ENCODE measurements at regions not wholly inside any gene's neighbourhood (a gene's known extent, or its start where the extent isn't known, plus 50 kb on each side); places are given as distances from the start of the nearest gene placed in this dataset.
"Not testable (repeated sequence)": the region's sequence is repeated elsewhere in the genome, so short reads cannot be mapped to it uniquely, and the experiment has no call there.

DNA sequence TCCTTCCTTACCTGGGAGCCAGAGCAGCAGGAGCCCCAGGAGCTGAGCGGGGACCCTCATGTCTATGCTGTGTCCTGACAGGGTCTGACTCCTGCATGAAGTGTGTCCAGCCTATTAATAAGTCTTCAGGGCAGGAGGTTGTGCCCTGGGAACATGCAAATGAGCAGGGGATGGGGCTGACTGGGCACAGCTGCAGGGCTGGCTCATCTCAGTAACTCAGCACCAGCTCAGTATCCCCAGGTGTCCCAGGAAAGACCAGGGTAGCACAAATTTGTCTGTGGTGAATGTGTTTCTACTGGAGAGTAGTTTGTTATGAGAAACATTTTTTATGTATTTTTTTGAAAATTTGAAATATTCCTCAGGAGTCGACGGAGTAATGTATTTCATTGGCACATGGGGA, 301.3 kb downstream of the RPIA start:
- H3K9me3 Mint-ChIP-seq; H3K36me3 Mint-ChIP-seq (ENCODE audit: low read depth); DNase-seq; H3K4me3 Mint-ChIP-seq; H3K4me1 Mint-ChIP-seq; intact Hi-C loops (cut with micrococcal nuclease); H3K27ac Mint-ChIP-seq; H3K27me3 Mint-ChIP-seq: not testable (repeated sequence)

DNA sequence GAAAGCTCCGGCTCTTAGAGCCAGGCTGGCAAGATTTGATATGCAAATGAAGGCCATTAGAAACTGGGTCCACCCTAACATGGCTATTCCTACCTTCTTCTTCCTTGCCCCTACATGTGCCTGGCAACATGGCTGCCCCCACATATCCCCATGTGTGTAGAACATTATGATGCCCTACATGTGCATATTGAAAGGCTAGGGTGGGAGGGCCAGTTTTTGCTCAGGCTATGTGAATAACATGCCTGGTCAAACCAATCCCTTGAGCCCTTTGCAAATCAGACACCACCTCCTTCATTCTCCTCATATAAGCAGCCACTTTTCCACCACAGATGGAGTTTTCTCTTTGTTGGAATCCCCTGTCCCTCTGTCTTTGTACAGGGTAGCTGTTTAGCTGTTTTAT, 303.4 kb downstream of the RPIA start:
- H3K4me1 Mint-ChIP-seq; H3K27me3 Mint-ChIP-seq; DNase-seq; H3K27ac Mint-ChIP-seq; H3K36me3 Mint-ChIP-seq (ENCODE audit: low read depth); H3K9me3 Mint-ChIP-seq; H3K4me3 Mint-ChIP-seq; intact Hi-C loops (cut with micrococcal nuclease): not testable (repeated sequence)

DNA sequence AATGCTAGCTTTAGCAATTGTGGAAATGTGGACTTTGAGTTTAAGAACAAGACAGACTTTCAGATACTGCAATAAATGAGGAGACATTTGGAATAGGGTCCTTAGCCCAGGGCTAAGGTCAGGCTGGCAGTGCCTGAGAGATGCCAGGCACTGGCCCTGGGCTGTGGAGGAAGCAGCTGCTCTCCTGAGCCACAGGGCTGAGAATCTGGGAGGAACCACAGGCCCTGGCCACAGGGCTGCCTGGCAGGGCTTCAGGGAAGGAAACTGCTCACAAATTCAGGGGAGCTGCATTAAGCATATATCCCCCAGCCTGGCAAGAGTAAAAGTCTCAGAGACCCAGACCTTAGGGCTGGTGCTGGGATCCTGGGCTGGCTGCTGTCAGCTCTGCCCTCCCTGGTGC, 305.1 kb downstream of the RPIA start:
- H3K27me3 Mint-ChIP-seq; H3K36me3 Mint-ChIP-seq (ENCODE audit: low read depth); intact Hi-C loops (cut with micrococcal nuclease); H3K27ac Mint-ChIP-seq; H3K4me1 Mint-ChIP-seq; H3K4me3 Mint-ChIP-seq; H3K9me3 Mint-ChIP-seq; DNase-seq: not testable (repeated sequence)

- H3K27ac Mint-ChIP-seq = no peak overlapping the region
- H3K36me3 Mint-ChIP-seq (ENCODE audit: low read depth) = no peaks in the 10 kb centered on the region
- no peak overlapping the region for H3K4me3 Mint-ChIP-seq
- no peak for DNase-seq
- no peaks in the 10 kb centered on the region for H3K4me1 Mint-ChIP-seq
- H3K9me3 Mint-ChIP-seq = no peaks in the 10 kb centered on the region
- no peaks in the 10 kb centered on the region for H3K27me3 Mint-ChIP-seq
- intact Hi-C loops (cut with micrococcal nuclease) = no loop called here
These were observed 307.9 kb downstream of the RPIA start for GRCh38 chr2:88999365-88999764.

- no peaks in the 10 kb centered on the region for H3K36me3 Mint-ChIP-seq (ENCODE audit: low read depth)
- no peaks in the 10 kb centered on the region for H3K27me3 Mint-ChIP-seq
- no peak overlapping the region for H3K4me3 Mint-ChIP-seq
- intact Hi-C loops (cut with micrococcal nuclease) = no loop called here
- DNase-seq = no peak
- H3K9me3 Mint-ChIP-seq = no peaks in the 10 kb centered on the region
- H3K27ac Mint-ChIP-seq = no peak overlapping the region
- no peaks in the 10 kb centered on the region for H3K4me1 Mint-ChIP-seq
These were observed 308.8 kb downstream of the RPIA start for GRCh38 chr2:89000235-89000634.

DNA sequence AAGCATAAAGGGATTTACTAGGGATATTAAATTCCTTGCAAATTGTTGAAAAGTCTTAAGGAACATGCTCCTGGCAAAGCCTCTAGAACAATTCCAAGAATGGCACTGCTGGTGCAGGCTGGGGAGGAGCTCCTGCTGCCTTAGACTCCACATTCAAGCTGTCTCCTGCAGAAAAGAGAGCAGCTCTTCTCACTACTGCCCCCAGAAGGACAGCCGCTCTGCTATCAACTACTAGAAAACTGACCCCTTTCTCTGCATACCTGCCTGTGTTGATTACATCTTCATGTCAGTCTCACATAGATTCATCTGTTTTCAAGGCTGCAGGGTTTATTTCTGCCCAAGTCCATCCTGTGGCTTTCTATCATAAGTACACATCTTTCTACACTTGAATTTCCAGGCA, 312.8 kb downstream of the RPIA start:
- DNase-seq; H3K27ac Mint-ChIP-seq; intact Hi-C loops (cut with micrococcal nuclease); H3K4me3 Mint-ChIP-seq; H3K9me3 Mint-ChIP-seq; H3K4me1 Mint-ChIP-seq; H3K36me3 Mint-ChIP-seq (ENCODE audit: low read depth); H3K27me3 Mint-ChIP-seq: not testable (repeated sequence)

- DNase-seq; H3K27ac Mint-ChIP-seq; H3K36me3 Mint-ChIP-seq (ENCODE audit: low read depth); H3K27me3 Mint-ChIP-seq; H3K4me3 Mint-ChIP-seq; intact Hi-C loops (cut with micrococcal nuclease); H3K4me1 Mint-ChIP-seq; H3K9me3 Mint-ChIP-seq: not testable (repeated sequence)
These were observed 329.1 kb downstream of the RPIA start for GRCh38 chr2:89020566-89020965.

- H3K9me3 Mint-ChIP-seq; H3K27me3 Mint-ChIP-seq; H3K4me1 Mint-ChIP-seq; H3K36me3 Mint-ChIP-seq (ENCODE audit: low read depth); DNase-seq; H3K27ac Mint-ChIP-seq; intact Hi-C loops (cut with micrococcal nuclease); H3K4me3 Mint-ChIP-seq: not testable (repeated sequence)
These were observed 334.8 kb downstream of the RPIA start for GRCh38 chr2:89026296-89026695.

DNA sequence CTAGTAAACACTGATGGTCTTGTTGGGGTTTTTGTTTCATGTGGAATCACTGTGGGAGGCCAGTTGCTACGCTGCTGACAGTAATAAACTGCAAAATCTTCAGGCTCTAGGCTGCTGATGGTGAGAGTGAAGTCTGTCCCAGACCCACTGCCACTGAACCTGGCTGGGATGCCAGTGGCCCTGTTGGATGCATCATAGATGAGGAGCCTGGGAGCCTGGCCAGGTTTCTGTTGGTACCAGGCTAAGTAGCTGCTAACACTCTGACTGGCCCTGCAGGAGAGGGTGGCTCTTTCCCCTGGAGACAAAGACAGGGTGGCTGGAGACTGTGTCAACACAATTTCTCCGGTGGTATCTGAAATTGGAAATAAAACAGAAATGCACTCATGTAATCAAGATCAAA, 335.6 kb downstream of the RPIA start:
- H3K4me3 Mint-ChIP-seq; H3K27me3 Mint-ChIP-seq; H3K4me1 Mint-ChIP-seq; H3K9me3 Mint-ChIP-seq; H3K27ac Mint-ChIP-seq; intact Hi-C loops (cut with micrococcal nuclease); DNase-seq; H3K36me3 Mint-ChIP-seq (ENCODE audit: low read depth): not testable (repeated sequence)

DNA sequence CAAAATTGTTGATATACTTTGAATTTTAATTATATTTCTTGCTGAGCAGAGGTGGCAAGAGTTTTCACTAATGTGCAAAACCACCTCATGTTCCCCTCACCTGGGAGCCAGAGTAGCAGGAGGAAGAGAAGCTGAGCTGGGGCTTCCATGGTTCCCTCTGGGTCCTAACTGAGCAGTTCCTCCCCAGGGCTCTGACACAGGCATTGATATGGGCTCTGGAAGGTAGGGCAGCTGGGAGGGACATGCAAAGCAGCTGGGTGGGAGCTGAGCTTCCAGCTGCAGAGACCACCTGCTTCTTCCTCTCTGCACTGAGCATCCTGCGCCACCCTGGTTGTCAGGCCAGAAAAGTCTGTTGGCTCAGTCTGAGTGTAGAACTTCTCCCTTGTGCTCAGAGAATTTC, 336.1 kb downstream of the RPIA start:
- H3K4me3 Mint-ChIP-seq; H3K4me1 Mint-ChIP-seq; H3K36me3 Mint-ChIP-seq (ENCODE audit: low read depth); DNase-seq; H3K27ac Mint-ChIP-seq; intact Hi-C loops (cut with micrococcal nuclease); H3K27me3 Mint-ChIP-seq; H3K9me3 Mint-ChIP-seq: not testable (repeated sequence)

GRCh38 chr2:89029257-89029656, 337.8 kb downstream of the RPIA start:
- DNase-seq; H3K4me3 Mint-ChIP-seq; H3K27me3 Mint-ChIP-seq; H3K4me1 Mint-ChIP-seq; H3K9me3 Mint-ChIP-seq; H3K27ac Mint-ChIP-seq; H3K36me3 Mint-ChIP-seq (ENCODE audit: low read depth); intact Hi-C loops (cut with micrococcal nuclease): not testable (repeated sequence)

- H3K4me3 Mint-ChIP-seq; intact Hi-C loops (cut with micrococcal nuclease): not testable (repeated sequence)
These were observed 356.9 kb downstream of the RPIA start for GRCh38 chr2:89048138-89049066.

DNA sequence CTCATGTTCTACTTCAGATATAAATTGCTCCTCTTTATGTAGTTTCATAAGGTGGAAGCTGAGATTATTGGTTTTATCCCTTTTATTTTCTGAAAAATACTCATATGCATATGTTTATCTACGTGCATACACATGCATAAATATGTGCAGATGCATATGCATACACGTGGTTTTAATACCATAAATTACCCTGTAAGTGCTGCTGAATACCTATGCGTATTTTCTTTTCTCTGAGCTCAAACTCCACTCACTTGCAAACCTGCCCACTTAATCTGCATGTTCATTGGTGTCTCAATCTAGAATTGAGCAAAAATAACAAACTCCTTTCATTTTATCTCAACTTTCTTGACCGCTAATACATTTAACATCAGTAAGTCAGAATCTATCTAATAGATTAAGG, 367.1 kb downstream of the RPIA start:
- H3K27ac Mint-ChIP-seq; H3K9me3 Mint-ChIP-seq; H3K4me1 Mint-ChIP-seq; H3K4me3 Mint-ChIP-seq; DNase-seq; intact Hi-C loops (cut with micrococcal nuclease); H3K27me3 Mint-ChIP-seq; H3K36me3 Mint-ChIP-seq (ENCODE audit: low read depth): not testable (repeated sequence)

More at GRCh38 chr2:89048138-89049066, 356.9 kb downstream of the RPIA start:
- peak; percentile 65 for DNase-seq
- not testable (repeated sequence) for H3K27ac Mint-ChIP-seq; H3K9me3 Mint-ChIP-seq; H3K4me1 Mint-ChIP-seq; H3K27me3 Mint-ChIP-seq; H3K36me3 Mint-ChIP-seq (ENCODE audit: low read depth)

- DNase-seq; H3K27me3 Mint-ChIP-seq; intact Hi-C loops (cut with micrococcal nuclease); H3K4me3 Mint-ChIP-seq; H3K9me3 Mint-ChIP-seq; H3K4me1 Mint-ChIP-seq; H3K27ac Mint-ChIP-seq; H3K36me3 Mint-ChIP-seq (ENCODE audit: low read depth): not testable (repeated sequence)
These were observed 369.7 kb downstream of the RPIA start for GRCh38 chr2:89061174-89061573.

DNA sequence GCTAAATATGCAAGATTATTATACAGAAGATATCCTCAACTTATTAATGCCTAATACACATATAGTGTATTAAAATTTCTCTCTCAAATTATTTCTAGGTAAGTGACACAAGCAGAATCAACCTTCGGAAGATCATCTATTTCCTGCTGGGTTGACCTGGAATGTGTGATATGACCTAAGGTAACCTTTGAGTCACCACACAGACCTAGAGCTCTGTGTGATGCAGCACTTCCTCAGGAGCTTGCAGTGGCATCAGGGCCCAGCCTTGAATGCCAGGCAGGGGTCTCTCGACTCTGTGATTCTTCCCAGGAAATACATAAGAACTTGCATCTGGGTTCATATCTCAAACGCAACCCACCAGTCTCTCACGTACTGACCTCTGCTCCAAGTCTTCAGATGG, 385.3 kb downstream of the RPIA start:
- DNase-seq; H3K4me3 Mint-ChIP-seq; H3K4me1 Mint-ChIP-seq; H3K27me3 Mint-ChIP-seq; H3K9me3 Mint-ChIP-seq; H3K27ac Mint-ChIP-seq; H3K36me3 Mint-ChIP-seq (ENCODE audit: low read depth); intact Hi-C loops (cut with micrococcal nuclease): not testable (repeated sequence)

Data from activated CD4-positive, alpha-beta T cell treated with anti-CD3 and anti-CD28 coated beads, Interleukin-2, amount 10 ng/mL, durations not matched to agents 24 days and 14 days (primary cell).